ENCODE measurements at regions not wholly inside any gene's neighbourhood (a gene's known extent, or its start where the extent isn't known, plus 50 kb on each side); places are given as distances from the start of the nearest gene placed in this dataset.
"Not testable (repeated sequence)": the region's sequence is repeated elsewhere in the genome, so short reads cannot be mapped to it uniquely, and the experiment has no call there.

DNA sequence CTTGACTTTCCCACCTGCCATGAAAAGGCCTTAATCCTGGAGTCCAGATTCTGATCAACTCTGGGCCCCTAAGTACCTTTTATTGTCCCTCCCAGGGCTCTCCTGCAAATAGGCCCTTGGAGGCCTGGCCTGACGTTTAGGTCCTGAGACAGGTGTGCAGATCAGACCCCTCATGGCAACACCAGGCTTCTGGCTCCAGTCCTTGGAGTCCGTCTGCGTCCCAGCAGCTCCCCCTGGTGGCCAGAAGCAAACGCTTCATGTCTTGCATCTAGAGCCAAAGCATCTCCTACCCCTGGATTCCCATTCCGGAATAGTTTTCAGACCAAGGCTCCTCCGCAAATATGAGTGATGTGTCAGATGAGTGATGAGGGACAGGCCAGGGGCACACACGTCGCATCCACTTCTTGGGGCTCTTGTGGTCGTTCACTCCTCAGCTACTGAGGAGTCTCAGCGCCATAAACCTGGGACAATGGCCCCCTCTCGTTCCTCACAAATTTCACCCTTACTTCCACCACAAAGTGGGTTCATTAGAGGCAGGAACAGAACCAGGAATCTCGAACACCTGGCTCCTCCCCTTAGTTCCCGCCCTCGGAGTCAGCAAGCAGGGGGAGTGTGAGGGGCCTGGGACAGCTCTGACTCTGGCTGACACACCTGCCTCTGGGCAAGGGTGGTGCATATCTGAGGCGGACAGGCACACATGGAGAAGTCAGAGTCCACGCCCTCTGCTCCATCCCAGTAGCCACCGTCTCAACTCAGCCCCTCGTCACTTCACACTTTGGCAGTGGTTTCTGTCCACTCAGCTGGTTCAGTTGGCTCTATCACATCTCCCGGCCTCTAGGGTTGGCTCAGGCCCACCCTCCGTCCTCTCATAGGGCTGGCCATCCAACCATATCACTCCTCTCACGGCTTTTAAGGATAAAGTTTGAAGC lies 77.9 kb upstream of the PWP1 start:
- no peaks in the 10 kb centered on the region for H3K4me1 Mint-ChIP-seq (ENCODE audit: unreplicated experiment)
- peaks cover 27% of the 10 kb centered on the region for H3K27me3 Mint-ChIP-seq (ENCODE audit: unreplicated experiment)
- no peak overlapping the region for H3K27ac Mint-ChIP-seq (ENCODE audit: unreplicated experiment)
- peak; percentile 91 for DNase-seq (ENCODE audit: extremely low spot score, unreplicated experiment)
- H3K4me3 Mint-ChIP-seq (ENCODE audit: unreplicated experiment), result no peak overlapping the region
- TF ChIP-seq, protein P1, sequence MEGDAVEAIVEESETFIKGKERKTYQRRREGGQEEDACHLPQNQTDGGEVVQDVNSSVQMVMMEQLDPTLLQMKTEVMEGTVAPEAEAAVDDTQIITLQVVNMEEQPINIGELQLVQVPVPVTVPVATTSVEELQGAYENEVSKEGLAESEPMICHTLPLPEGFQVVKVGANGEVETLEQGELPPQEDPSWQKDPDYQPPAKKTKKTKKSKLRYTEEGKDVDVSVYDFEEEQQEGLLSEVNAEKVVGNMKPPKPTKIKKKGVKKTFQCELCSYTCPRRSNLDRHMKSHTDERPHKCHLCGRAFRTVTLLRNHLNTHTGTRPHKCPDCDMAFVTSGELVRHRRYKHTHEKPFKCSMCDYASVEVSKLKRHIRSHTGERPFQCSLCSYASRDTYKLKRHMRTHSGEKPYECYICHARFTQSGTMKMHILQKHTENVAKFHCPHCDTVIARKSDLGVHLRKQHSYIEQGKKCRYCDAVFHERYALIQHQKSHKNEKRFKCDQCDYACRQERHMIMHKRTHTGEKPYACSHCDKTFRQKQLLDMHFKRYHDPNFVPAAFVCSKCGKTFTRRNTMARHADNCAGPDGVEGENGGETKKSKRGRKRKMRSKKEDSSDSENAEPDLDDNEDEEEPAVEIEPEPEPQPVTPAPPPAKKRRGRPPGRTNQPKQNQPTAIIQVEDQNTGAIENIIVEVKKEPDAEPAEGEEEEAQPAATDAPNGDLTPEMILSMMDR (IDR thresholded peaks at IDR 0.05), result peak; percentile 87
- H3K9me3 Mint-ChIP-seq (ENCODE audit: unreplicated experiment), result no peaks in the 10 kb centered on the region
- H3K36me3 Mint-ChIP-seq (ENCODE audit: unreplicated experiment), result no peaks in the 10 kb centered on the region

GRCh38 chr12:107608779-107609178 lies 76.8 kb upstream of the PWP1 start:
- not testable (repeated sequence) for H3K4me1 Mint-ChIP-seq (ENCODE audit: unreplicated experiment); H3K4me3 Mint-ChIP-seq (ENCODE audit: unreplicated experiment); DNase-seq (ENCODE audit: extremely low spot score, unreplicated experiment); H3K9me3 Mint-ChIP-seq (ENCODE audit: unreplicated experiment); H3K27ac Mint-ChIP-seq (ENCODE audit: unreplicated experiment); H3K36me3 Mint-ChIP-seq (ENCODE audit: unreplicated experiment)
- H3K27me3 Mint-ChIP-seq (ENCODE audit: unreplicated experiment), result peaks cover 31% of the 10 kb centered on the region

DNA sequence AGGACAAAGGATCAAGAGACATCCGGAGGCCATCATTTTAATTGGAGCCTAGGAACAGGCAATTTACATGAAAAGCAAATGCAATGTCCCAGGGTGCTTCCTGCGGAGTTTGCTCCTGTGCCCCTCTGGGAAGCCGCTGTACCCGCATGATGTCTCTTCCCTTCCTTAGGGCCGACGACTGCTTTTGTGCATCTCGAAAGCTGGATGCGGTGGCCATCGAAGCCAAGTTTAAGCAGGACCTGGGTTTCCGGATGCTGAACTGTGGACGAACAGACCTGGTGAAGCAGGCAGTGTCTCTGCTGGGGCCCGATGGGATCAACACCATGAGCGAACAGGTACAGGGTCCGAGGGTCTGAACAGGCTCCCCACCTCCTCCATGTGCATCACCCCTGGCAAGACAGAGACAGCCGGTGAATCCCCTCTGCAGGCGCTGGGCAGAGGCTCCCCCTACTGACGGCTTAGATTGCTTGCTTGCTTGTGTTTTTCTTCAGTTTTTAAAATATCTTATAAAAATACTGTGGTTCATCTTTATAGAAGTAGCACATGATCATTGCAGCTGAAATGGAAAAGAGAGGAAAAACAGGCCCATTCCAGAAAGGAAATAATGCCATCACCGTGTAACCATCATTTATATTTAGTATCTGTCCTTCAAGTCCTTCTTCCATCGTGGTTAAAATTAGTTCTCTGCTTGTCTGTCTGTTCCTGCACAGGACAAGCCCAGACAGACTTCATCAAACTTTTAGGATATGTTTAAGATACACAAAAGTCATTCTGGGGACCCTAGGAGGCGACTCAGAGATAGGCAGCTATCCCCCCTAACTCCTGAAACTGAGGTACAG lies 75.4 kb upstream of the PWP1 start:
- no peaks in the 10 kb centered on the region for H3K36me3 Mint-ChIP-seq (ENCODE audit: unreplicated experiment)
- H3K4me1 Mint-ChIP-seq (ENCODE audit: unreplicated experiment), result no peaks in the 10 kb centered on the region
- H3K27me3 Mint-ChIP-seq (ENCODE audit: unreplicated experiment), result peaks cover 31% of the 10 kb centered on the region
- DNase-seq (ENCODE audit: extremely low spot score, unreplicated experiment), result no peak
- no peak overlapping the region for H3K27ac Mint-ChIP-seq (ENCODE audit: unreplicated experiment)
- H3K4me3 Mint-ChIP-seq (ENCODE audit: unreplicated experiment), result no peak overlapping the region
- H3K9me3 Mint-ChIP-seq (ENCODE audit: unreplicated experiment), result no peaks in the 10 kb centered on the region
- TF ChIP-seq, protein P1 (IDR thresholded peaks at IDR 0.05), result peak; percentile 72

DNA sequence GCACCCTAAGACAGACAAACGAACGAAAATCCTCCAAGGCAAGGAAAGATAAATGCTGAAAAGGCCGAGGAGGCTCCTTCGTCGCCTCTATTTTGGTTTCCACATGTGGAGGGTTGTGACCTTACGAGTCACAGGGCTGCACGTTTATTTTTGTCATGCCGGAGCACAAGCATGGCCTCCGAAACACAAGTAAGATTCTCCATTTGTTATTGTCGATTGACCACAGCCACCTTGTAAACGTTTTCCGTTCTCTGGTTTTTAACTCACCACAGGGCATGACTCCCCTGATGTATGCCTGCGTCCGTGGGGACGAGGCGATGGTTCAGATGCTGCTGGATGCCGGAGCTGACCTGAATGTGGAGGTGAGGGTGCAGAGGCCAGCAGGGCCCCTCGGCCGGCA lies 73.1 kb upstream of the PWP1 start:
- no peaks in the 10 kb centered on the region for H3K9me3 Mint-ChIP-seq (ENCODE audit: unreplicated experiment)
- H3K4me3 Mint-ChIP-seq (ENCODE audit: unreplicated experiment), result no peak overlapping the region
- H3K36me3 Mint-ChIP-seq (ENCODE audit: unreplicated experiment), result no peaks in the 10 kb centered on the region
- TF ChIP-seq, protein P1 (IDR thresholded peaks at IDR 0.05), result no peak
- DNase-seq (ENCODE audit: extremely low spot score, unreplicated experiment), result no peak
- H3K27ac Mint-ChIP-seq (ENCODE audit: unreplicated experiment), result no peak overlapping the region
- H3K4me1 Mint-ChIP-seq (ENCODE audit: unreplicated experiment), result no peaks in the 10 kb centered on the region
- peaks cover 26% of the 10 kb centered on the region for H3K27me3 Mint-ChIP-seq (ENCODE audit: unreplicated experiment)

DNA sequence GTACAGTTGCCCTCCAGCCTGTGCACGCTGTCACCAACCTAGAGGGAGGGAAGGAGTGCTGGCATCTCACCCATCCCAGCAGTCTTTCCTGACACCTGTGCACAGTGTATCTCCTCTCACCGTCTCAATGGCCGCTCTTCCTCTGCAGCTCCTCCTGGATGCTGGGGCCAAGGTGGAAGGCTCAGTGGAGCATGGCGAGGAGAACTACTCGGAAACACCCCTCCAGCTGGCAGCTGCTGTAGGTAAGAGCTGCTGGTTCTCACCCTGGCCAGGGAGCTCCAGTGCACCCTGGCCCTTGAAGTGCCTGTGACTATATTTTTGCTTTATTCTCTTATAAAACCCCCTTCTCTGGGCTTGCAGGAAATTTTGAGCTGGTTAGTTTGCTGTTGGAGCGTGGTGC lies 68.7 kb upstream of the PWP1 start:
- Mint-ChIP-seq H3K9me3 (ENCODE audit: unreplicated experiment) (no peaks in the 10 kb centered on the region), H3K4me1 (ENCODE audit: unreplicated experiment) (no peaks in the 10 kb centered on the region), H3K27me3 (ENCODE audit: unreplicated experiment) (peaks cover 8% of the 10 kb centered on the region), H3K4me3 (ENCODE audit: unreplicated experiment) (no peak overlapping the region), H3K27ac (ENCODE audit: unreplicated experiment) (no peak overlapping the region), H3K36me3 (ENCODE audit: unreplicated experiment) (no peaks in the 10 kb centered on the region)
- no peak for DNase-seq (ENCODE audit: extremely low spot score, unreplicated experiment)
- TF ChIP-seq, protein P1 (IDR thresholded peaks at IDR 0.05), result no peak

All from osteocyte (in vitro differentiated cells).